ENCODE measurements at regions not wholly inside any gene's neighbourhood (a gene's known extent, or its start where the extent isn't known, plus 50 kb on each side); places are given as distances from the start of the nearest gene placed in this dataset.

- TF ChIP-seq REST (IDR thresholded peaks at IDR 0.05; ENCODE audit: low read depth), result no peak
- TF ChIP-seq RAD21 (IDR thresholded peaks at IDR 0.05; ENCODE audit: low read depth), result no peak
- TF ChIP-seq ZNF274 (IDR thresholded peaks at IDR 0.05; ENCODE audit: low read depth, low read length), result no peak
- TF ChIP-seq SIN3A (IDR thresholded peaks at IDR 0.05; ENCODE audit: low read depth), result no peak
Measured at GRCh38 chr3:83902787-83903533, 1055.8 kb upstream of the CADM2 start (continued).

- H3K9ac ChIP-seq (ENCODE audit: low read length), result no peak overlapping the region
- no peaks in the 10 kb centered on the region for H3K4me1 ChIP-seq (ENCODE audit: control insufficient read depth in 1 of 2, insufficient read depth in 2 of 2, low read length in 2 of 2)
- H3K4me2 ChIP-seq (ENCODE audit: low read length), result no peak overlapping the region
- TF ChIP-seq CEBPB (IDR thresholded peaks at IDR 0.05; ENCODE audit: low read depth), result no peak
- TF ChIP-seq CBX3 (IDR thresholded peaks at IDR 0.05; ENCODE audit: low read depth), result no peak
- TF ChIP-seq EGR1 (IDR thresholded peaks at IDR 0.05; ENCODE audit: low read depth), result no peak
- no peak for TF ChIP-seq YY1 (IDR thresholded peaks at IDR 0.05; ENCODE audit: extremely low read depth, insufficient replicate concordance, low read depth, low read length)
- TF ChIP-seq REST (IDR thresholded peaks at IDR 0.05; ENCODE audit: low read depth), result no peak
- intact Hi-C loops (cut with micrococcal nuclease), result no loop called here
- CTCF ChIA-PET, result no interaction called here
- H3K27me3 ChIP-seq (ENCODE audit: insufficient read depth, low read length), result no peaks in the 10 kb centered on the region
- no peaks in the 10 kb centered on the region; the same call in 1 of the 2 replicates for H4K20me1 ChIP-seq (ENCODE audit: insufficient read depth)
- H3K79me2 ChIP-seq (ENCODE audit: insufficient read depth, low read length), result no peaks in the 10 kb centered on the region
- H3K36me3 ChIP-seq (ENCODE audit: control insufficient read depth in 1 of 2, insufficient read depth in 2 of 2, low read length in 2 of 2), result no peaks in the 10 kb centered on the region
- POLR2A ChIA-PET, result no interaction called here
- RAD21 ChIA-PET (ENCODE audit: low non-redundant PET in 1 of 2, low total read pairs in 2 of 2, uncharacterized antibody in 2 of 2, unreplicated experiment in 2 of 2), result no interaction called here
- H2AFZ ChIP-seq (ENCODE audit: low read depth, low read length, poor library complexity, severe bottlenecking), result no peak overlapping the region
- no peaks in the 10 kb centered on the region for H3K9me2 ChIP-seq (ENCODE audit: insufficient read depth)
- DNase-seq (ENCODE audit: low read depth, low spot score), result no peak
- H3K9me3 ChIP-seq (ENCODE audit: control insufficient read depth in 1 of 2, insufficient read depth in 1 of 2, low read depth in 1 of 2, low read length in 2 of 2), result peaks cover 0 to 7% of the 10 kb centered on the region in 2 experiments; a peak in 2 of 4 replicates
- H3K4me3 ChIP-seq (replicated peaks in 1 of 2; ENCODE audit: low read depth in 1 of 2, low read length in 2 of 2), result no peak overlapping the region
- BruUV-seq (replicated peaks), result no TSS peak
- ATAC-seq, result no peak
- no peak overlapping the region for H3K27ac ChIP-seq (ENCODE audit: low read depth, low read length)
Measured at GRCh38 chr3:83913381-83913780, 1045.4 kb upstream of the CADM2 start.
